ENCODE measurements at regions not wholly inside any gene's neighbourhood (a gene's known extent, or its start where the extent isn't known, plus 50 kb on each side); places are given as distances from the start of the nearest gene placed in this dataset.

GRCh38 chr1:164051782-164052181, 507.2 kb upstream of the PBX1 start:
- no peaks in the 10 kb centered on the region for H3K36me3 ChIP-seq (replicated peaks)
- TF ChIP-seq CTCF (IDR thresholded peaks at IDR 0.05; ENCODE audit: low read depth, low read length, missing control alignments), result no peak
- in situ Hi-C loops (cut with HindIII; ENCODE audit: low pct_ligation_motif_present, low sequenced_read_pairs), result no loop called here
- H3K27ac ChIP-seq, result no peak overlapping the region
- H3K27me3 ChIP-seq (replicated peaks), result no peaks in the 10 kb centered on the region
- no peak for DNase-seq
- H3K4me3 ChIP-seq (ENCODE audit: low read depth, low read length), result no peak overlapping the region

GRCh38 chr1:164054331-164054730, 504.7 kb upstream of the PBX1 start:
- H3K36me3 ChIP-seq (replicated peaks), result no peaks in the 10 kb centered on the region
- H3K27me3 ChIP-seq (replicated peaks), result no peaks in the 10 kb centered on the region
- H3K4me3 ChIP-seq (ENCODE audit: low read depth, low read length), result no peak overlapping the region
- no peak for TF ChIP-seq CTCF (IDR thresholded peaks at IDR 0.05; ENCODE audit: low read depth, low read length, missing control alignments)
- DNase-seq, result no peak
- in situ Hi-C loops (cut with HindIII; ENCODE audit: low pct_ligation_motif_present, low sequenced_read_pairs), result no loop called here
- H3K27ac ChIP-seq, result no peak overlapping the region

- Histone ChIP-seq H3K36me3 (replicated peaks) (no peaks in the 10 kb centered on the region), H3K27ac (no peak overlapping the region), H3K27me3 (replicated peaks) (no peaks in the 10 kb centered on the region), H3K4me3 (ENCODE audit: low read depth, low read length) (no peak overlapping the region)
- peak; percentile 9 for DNase-seq
- in situ Hi-C loops (cut with HindIII; ENCODE audit: low pct_ligation_motif_present, low sequenced_read_pairs), result no loop called here
- no peak for TF ChIP-seq CTCF (IDR thresholded peaks at IDR 0.05; ENCODE audit: low read depth, low read length, missing control alignments)
Observed at GRCh38 chr1:164058198-164058597, 500.8 kb upstream of the PBX1 start.

- no peak for TF ChIP-seq CTCF (IDR thresholded peaks at IDR 0.05; ENCODE audit: low read depth, low read length, missing control alignments)
- H3K27me3 ChIP-seq (replicated peaks), result no peaks in the 10 kb centered on the region
- H3K36me3 ChIP-seq (replicated peaks), result no peaks in the 10 kb centered on the region
- no peak overlapping the region for H3K27ac ChIP-seq
- in situ Hi-C loops (cut with HindIII; ENCODE audit: low pct_ligation_motif_present, low sequenced_read_pairs), result no loop called here
- no peak for DNase-seq
- H3K4me3 ChIP-seq (ENCODE audit: low read depth, low read length), result no peak overlapping the region
Observed at GRCh38 chr1:164061528-164061927, 497.5 kb upstream of the PBX1 start.

GRCh38 chr1:164064501-164064900, 494.5 kb upstream of the PBX1 start:
- H3K27ac ChIP-seq, result no peak overlapping the region
- in situ Hi-C loops (cut with HindIII; ENCODE audit: low pct_ligation_motif_present, low sequenced_read_pairs), result no loop called here

More at GRCh38 chr1:164064501-164064900, 494.5 kb upstream of the PBX1 start:
- Histone ChIP-seq H3K36me3 (replicated peaks) (no peaks in the 10 kb centered on the region), H3K4me3 (ENCODE audit: low read depth, low read length) (no peak overlapping the region), H3K27me3 (replicated peaks) (no peaks in the 10 kb centered on the region)
- DNase-seq, result no peak
- no peak for TF ChIP-seq CTCF (IDR thresholded peaks at IDR 0.05; ENCODE audit: low read depth, low read length, missing control alignments)
